Mucosa of descending colon (tissue), 3 donors: ENCODE measurements at regions not wholly inside any gene's neighbourhood (a gene's known extent, or its start where the extent isn't known, plus 50 kb on each side); places are given as distances from the start of the nearest gene placed in this dataset.

Experiments used
- ATAC-seq: fragments of 200-7000 bp; cut with Tn5 transposase; one replicate; pipeline ENCODE4 v1.9.1; 2020; ENCODE audit warnings: mild to moderate bottlenecking, moderate library complexity
- DNase-seq, 3 donors: peaks; one replicate each; pipeline ENCODE4 v3.0.0-alpha.2; 2020
- H3K36me3 ChIP-seq: fragments of 200-600 bp; one replicate; pipeline ENCODE4 v1.8.0; 2021; ENCODE audit warnings: low read depth, mild to moderate bottlenecking
- H3K4me1 ChIP-seq: fragments of 200-600 bp; one replicate; pipeline ENCODE4 v1.8.0; 2021; ENCODE audit warnings: low read depth, mild to moderate bottlenecking
- H3K4me3 ChIP-seq: fragments of 200-600 bp; one replicate; pipeline ENCODE4 v1.8.0; 2021; ENCODE audit warnings: mild to moderate bottlenecking
- H3K9me3 ChIP-seq: fragments of 200-600 bp; one replicate; pipeline ENCODE4 v1.8.0; 2021; ENCODE audit warnings: mild to moderate bottlenecking
- CTCF ChIP-seq: fragments of 200-600 bp; IDR thresholded peaks from one replicate; pipeline ENCODE4 v1.8.0; 2022; ENCODE audit warnings: antibody characterized with exemption, mild to moderate bottlenecking
- intact Hi-C, 2 donors: fragments of 100-400 bp; cut with DNase I in 1 of 2; cut with micrococcal nuclease in 1 of 2; formaldehyde crosslinking; loops; one replicate each; pipeline versions ENCODE4 v1.11.0 to v1.11.1; 2022; cut with DNase I, micrococcal nuclease
- donor health status: DM: no; HTN: no; CAD: no; lungs with moderate emphysema.
- donor health status: DM: no; HTN: no; CAD: no.
- donor health status: DM: no; HTN: yes; CAD: no.

- TF ChIP-seq CTCF, result no peak
- intact Hi-C loops, result no loop called here
- Histone ChIP-seq H3K36me3 (no peaks in the 10 kb centered on the region), H3K4me1 (no peaks in the 10 kb centered on the region), H3K9me3 (no peaks in the 10 kb centered on the region), H3K4me3 (no peak overlapping the region)
- ATAC-seq (no peak), DNase-seq (no peak)
Observed at GRCh38 chr2:53058526-53058925, 709.1 kb upstream of the CHAC2 start.

- intact Hi-C loops, result no loop called here
- ATAC-seq (no peak), DNase-seq (no peak)
- Histone ChIP-seq H3K9me3 (no peaks in the 10 kb centered on the region), H3K36me3 (no peaks in the 10 kb centered on the region), H3K4me3 (no peak overlapping the region), H3K4me1 (no peaks in the 10 kb centered on the region)
- no peak for TF ChIP-seq CTCF
Observed at GRCh38 chr2:53053937-53054336, 713.7 kb upstream of the CHAC2 start.

- Histone ChIP-seq H3K4me3 (no peak overlapping the region), H3K4me1 (no peaks in the 10 kb centered on the region), H3K36me3 (no peaks in the 10 kb centered on the region), H3K9me3 (no peaks in the 10 kb centered on the region)
- ATAC-seq (no peak), DNase-seq (no peak)
- intact Hi-C loops, result no loop called here
- TF ChIP-seq CTCF, result no peak
Observed at GRCh38 chr2:53051157-53051556, 716.4 kb upstream of the CHAC2 start.

GRCh38 chr2:53040536-53041229 lies 726.9 kb upstream of the CHAC2 start:
- no peak for TF ChIP-seq CTCF
- Histone ChIP-seq H3K4me1 (no peaks in the 10 kb centered on the region), H3K9me3 (no peaks in the 10 kb centered on the region), H3K36me3 (no peaks in the 10 kb centered on the region), H3K4me3 (no peak overlapping the region)
- no peak for ATAC-seq
- intact Hi-C loops, result no loop called here
- DNase-seq, result no peak

- Histone ChIP-seq H3K9me3 (no peaks in the 10 kb centered on the region), H3K4me3 (no peak overlapping the region), H3K4me1 (no peaks in the 10 kb centered on the region), H3K36me3 (no peaks in the 10 kb centered on the region)
- DNase-seq, result no peak
- no peak for TF ChIP-seq CTCF
- ATAC-seq, result no peak
- intact Hi-C loops, result no loop called here
Observed at GRCh38 chr2:53036196-53036595, 731.4 kb upstream of the CHAC2 start.

GRCh38 chr2:53035153-53035552 lies 732.5 kb upstream of the CHAC2 start:
- no peaks in the 10 kb centered on the region for H3K9me3 ChIP-seq
- TF ChIP-seq CTCF, result no peak
- no peaks in the 10 kb centered on the region for H3K4me1 ChIP-seq
- H3K36me3 ChIP-seq, result no peaks in the 10 kb centered on the region
- intact Hi-C loops, result no loop called here
- H3K4me3 ChIP-seq, result no peak overlapping the region
- ATAC-seq, result no peak
- no peak for DNase-seq
